Transverse colon (tissue), 4 donors: ENCODE measurements at regions not wholly inside any gene's neighbourhood (a gene's known extent, or its start where the extent isn't known, plus 50 kb on each side); places are given as distances from the start of the nearest gene placed in this dataset.

Experiments
- DNase-seq: peaks from one replicate; pipeline ENCODE4 v3.0.0-alpha.2; 2019
- H3K27ac ChIP-seq, 4 donors: fragments of 200-600 bp; sonication (generic); 2 replicates each; pipeline ENCODE4 v1.5.1; 2016 to 2018; ENCODE audit warnings: inconsistent platforms in 4 of 4
- H3K27me3 ChIP-seq: fragments of 200-600 bp; sonication (generic); 2 replicates; pipeline ENCODE4 v1.5.1; 2017; ENCODE audit warnings: inconsistent platforms
- H3K36me3 ChIP-seq, 4 donors: fragments of 200-600 bp; sonication (generic); 2 replicates each; pipeline ENCODE4 v1.5.1; 2017 to 2019; ENCODE audit warnings: inconsistent platforms in 4 of 4
- H3K4me1 ChIP-seq, 4 donors: fragments of 200-600 bp; sonication (generic); 2 replicates each; pipeline ENCODE4 v1.5.1; 2017 to 2020; ENCODE audit warnings: inconsistent platforms in 4 of 4
- H3K4me3 ChIP-seq, 4 donors: fragments of 200-600 bp; sonication (generic); 1 replicate in 1 of 4; 2 replicates in 3 of 4; pipeline versions ENCODE4 v1.5.1 to v1.6.1; 2017 to 2019; ENCODE audit warnings: inconsistent platforms in 4 of 4
- H3K9me3 ChIP-seq, 2 donors: fragments of 200-600 bp; sonication (generic); 2 replicates each; pipeline ENCODE4 v1.5.1; 2017 to 2019; ENCODE audit warnings: inconsistent platforms in 2 of 2
- EP300 ChIP-seq: sonication (generic); formaldehyde crosslinking; IDR thresholded peaks from one replicate; pipeline ENCODE4 v1.6.1; 2017; ENCODE audit warnings: antibody characterized with exemption, low read depth
- POLR2A ChIP-seq: fragments of 450-650 bp; IDR thresholded peaks from one replicate; pipeline ENCODE4 v1.6.1; 2016; ENCODE audit warnings: antibody characterized with exemption, mild to moderate bottlenecking, moderate library complexity
- POLR2AphosphoS5 ChIP-seq, 3 donors: sonication (generic); formaldehyde crosslinking; IDR thresholded peaks; one replicate each; pipeline ENCODE4 v1.6.1; 2016; ENCODE audit warnings: antibody characterized with exemption in 3 of 3
- WGBS, 2 donors: methylation state at CpG; one replicate each; pipeline ENCODE4 v1.1.5; 2018; ENCODE audit warnings: low coverage in 1 of 2; 5-methylcytosine and 5-hydroxymethylcytosine counted together
- in situ Hi-C, 4 donors: fragments of 200-750 bp; cut with MboI; loops; one replicate each; pipeline versions ENCODE4 v1.15.0 to v1.15.1; 2017; ENCODE audit warnings: low sequenced_read_pairs in 3 of 4, low pct_ligation_motif_present in 1 of 4, low pct_unique_long_range_greater_than_20kb in 1 of 4
- intact Hi-C: fragments of 100-400 bp; cut with DNase I; formaldehyde crosslinking; loops from one replicate; pipeline ENCODE4 v1.15.1; 2023; ENCODE audit warnings: low total_unique reads
- TF ChIP-seq, protein P1 (sequence below), 5 experiments: fragments of 200-600 bp in 3 of 5; fragments of 450-650 bp in 2 of 5; sonication (generic) in 3 of 5; IDR thresholded peaks; 1 replicate in 2 of 5; 2 replicates in 3 of 5; pipeline ENCODE4 v1.5.1; 2016 to 2017; ENCODE audit warnings: antibody characterized with exemption in 5 of 5, inconsistent platforms in 3 of 5, mild to moderate bottlenecking in 2 of 5, moderate library complexity in 1 of 5

DNA sequence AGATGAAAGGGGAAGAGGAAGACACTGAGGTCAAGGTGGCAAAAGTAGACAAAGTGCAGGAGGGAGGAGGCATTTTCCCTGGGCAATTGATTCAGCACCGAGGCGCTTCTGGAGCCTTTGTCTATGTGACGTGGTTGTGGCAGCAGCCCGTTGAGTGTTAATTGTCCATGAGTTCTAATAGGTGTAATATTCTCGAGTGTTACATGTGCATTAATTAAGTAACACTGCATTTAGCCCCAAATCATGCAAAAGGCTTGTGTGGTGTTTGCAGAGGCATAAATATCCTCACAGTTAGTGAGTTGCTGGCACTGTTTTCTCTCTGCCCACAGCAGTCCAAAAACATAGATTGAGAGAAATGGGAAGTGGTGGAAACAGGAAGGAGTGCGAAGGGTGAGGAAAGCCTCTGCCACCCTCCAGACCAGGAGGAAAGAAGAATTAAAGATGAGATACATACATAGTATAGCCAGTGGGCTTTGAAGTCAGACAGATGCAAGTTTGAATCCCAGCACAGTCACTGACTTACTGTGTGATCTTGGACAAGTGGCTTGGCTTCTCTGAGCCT is 361.2 kb downstream of the MN1 start:
- H3K36me3 ChIP-seq = no peaks in the 10 kb centered on the region
- H3K27me3 ChIP-seq = no peaks in the 10 kb centered on the region
- DNase-seq = no peak
- H3K27ac ChIP-seq = no peak overlapping the region
- in situ Hi-C loops = no loop called here
- peaks cover 0 to 9% (median 4%) of the 10 kb centered on the region in 4 donors for H3K4me1 ChIP-seq
- H3K4me3 ChIP-seq = no peak overlapping the region
- WGBS, 2 donors = 48 to 57% methylated on average over 6 of the region's 6 CpGs
- TF ChIP-seq POLR2AphosphoS5 (IDR thresholded peaks at IDR 0.05) = no peak
- TF ChIP-seq EP300 = no peak
- TF ChIP-seq, protein P1, sequence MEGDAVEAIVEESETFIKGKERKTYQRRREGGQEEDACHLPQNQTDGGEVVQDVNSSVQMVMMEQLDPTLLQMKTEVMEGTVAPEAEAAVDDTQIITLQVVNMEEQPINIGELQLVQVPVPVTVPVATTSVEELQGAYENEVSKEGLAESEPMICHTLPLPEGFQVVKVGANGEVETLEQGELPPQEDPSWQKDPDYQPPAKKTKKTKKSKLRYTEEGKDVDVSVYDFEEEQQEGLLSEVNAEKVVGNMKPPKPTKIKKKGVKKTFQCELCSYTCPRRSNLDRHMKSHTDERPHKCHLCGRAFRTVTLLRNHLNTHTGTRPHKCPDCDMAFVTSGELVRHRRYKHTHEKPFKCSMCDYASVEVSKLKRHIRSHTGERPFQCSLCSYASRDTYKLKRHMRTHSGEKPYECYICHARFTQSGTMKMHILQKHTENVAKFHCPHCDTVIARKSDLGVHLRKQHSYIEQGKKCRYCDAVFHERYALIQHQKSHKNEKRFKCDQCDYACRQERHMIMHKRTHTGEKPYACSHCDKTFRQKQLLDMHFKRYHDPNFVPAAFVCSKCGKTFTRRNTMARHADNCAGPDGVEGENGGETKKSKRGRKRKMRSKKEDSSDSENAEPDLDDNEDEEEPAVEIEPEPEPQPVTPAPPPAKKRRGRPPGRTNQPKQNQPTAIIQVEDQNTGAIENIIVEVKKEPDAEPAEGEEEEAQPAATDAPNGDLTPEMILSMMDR (IDR thresholded peaks at IDR 0.05) = no peak
- no peak for TF ChIP-seq POLR2A
- intact Hi-C loops = no loop called here
- H3K9me3 ChIP-seq = no peaks in the 10 kb centered on the region

DNA sequence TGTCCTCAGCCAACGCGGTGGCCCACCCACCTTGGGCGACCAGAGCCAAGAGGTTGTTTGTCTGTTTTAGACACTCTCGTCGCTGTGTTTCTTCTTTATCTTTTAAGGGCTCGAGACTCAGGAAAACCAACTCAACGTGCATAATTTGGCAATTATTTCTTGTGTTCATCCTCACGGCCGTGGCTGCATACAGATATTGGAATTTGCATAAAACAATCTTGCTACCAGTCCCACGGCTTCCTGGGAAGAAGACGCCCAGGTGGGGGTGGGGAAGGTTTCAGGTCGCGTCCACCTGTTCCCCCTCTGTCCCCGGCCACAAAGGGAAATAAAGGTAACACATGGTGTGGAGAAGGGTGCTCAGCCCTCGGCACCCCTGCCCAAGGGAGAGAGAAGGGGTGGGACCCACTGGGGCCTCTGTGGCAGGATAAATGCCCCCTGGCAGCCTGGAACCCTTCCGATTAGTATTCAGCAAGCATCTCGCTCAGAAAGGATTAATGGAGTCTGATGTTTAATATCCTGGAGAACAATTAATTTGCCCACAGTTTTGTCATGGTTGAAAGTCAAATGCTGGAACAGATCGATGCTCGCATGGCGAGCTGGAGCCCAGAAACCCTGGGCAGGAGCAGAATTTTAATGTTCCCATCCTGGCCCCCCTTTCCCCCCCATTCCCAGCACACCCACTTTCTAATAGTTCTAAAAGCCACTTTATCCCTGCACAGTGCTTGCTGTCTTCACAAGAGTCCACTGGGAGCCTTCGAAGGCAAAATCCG is 359.7 kb downstream of the MN1 start:
- in situ Hi-C loops = no loop called here
- no peaks in the 10 kb centered on the region for H3K9me3 ChIP-seq
- H3K27me3 ChIP-seq = no peaks in the 10 kb centered on the region
- no peak overlapping the region for H3K27ac ChIP-seq
- no peaks in the 10 kb centered on the region for H3K36me3 ChIP-seq
- peaks cover 0 to 9% (median 4%) of the 10 kb centered on the region in 4 donors for H3K4me1 ChIP-seq
- no peak overlapping the region for H3K4me3 ChIP-seq
- intact Hi-C loops = no loop called here
- no peak for DNase-seq
- 76 to 80% methylated on average over 12 to 22 of the region's 22 CpGs for WGBS, 2 donors
- TF ChIP-seq, protein P1 (IDR thresholded peaks at IDR 0.05) = no peak
- TF ChIP-seq POLR2A (no peak), POLR2AphosphoS5 (IDR thresholded peaks at IDR 0.05) (no peak), EP300 (no peak)

DNA sequence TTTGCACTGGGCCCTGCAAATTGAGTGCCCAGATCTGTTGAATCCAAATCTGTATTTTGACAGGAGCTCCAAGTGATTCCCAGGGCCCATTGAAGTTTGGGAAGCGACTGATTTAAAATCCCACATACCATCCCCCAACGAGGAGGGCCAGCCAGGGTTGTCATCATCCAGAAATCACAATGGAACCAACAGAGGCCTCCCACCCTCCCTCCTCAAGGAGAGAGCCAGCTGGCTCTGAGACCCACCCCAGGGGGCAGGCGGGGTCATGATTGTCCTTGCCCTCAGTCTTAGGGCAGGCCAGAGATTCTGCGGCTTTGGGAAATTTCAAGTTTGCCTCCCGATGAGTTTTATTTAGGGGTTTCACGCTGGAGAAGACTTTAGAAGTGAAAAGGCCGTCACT is 358.2 kb downstream of the MN1 start:
- intact Hi-C loops = no loop called here
- 79 to 100% methylated on average over 2 to 7 of the region's 7 CpGs for WGBS, 2 donors
- Histone ChIP-seq H3K9me3 (no peaks in the 10 kb centered on the region), H3K27me3 (no peaks in the 10 kb centered on the region), H3K36me3 (no peaks in the 10 kb centered on the region), H3K27ac (no peak overlapping the region), H3K4me3 (no peak overlapping the region), H3K4me1 (peaks cover 0 to 6% (median 2%) of the 10 kb centered on the region in 4 donors)
- no peak for DNase-seq
- in situ Hi-C loops = no loop called here
- no peak for TF ChIP-seq POLR2AphosphoS5 (IDR thresholded peaks at IDR 0.05)
- TF ChIP-seq POLR2A = no peak
- TF ChIP-seq EP300 = no peak
- TF ChIP-seq, protein P1 (IDR thresholded peaks at IDR 0.05) = no peak

DNA sequence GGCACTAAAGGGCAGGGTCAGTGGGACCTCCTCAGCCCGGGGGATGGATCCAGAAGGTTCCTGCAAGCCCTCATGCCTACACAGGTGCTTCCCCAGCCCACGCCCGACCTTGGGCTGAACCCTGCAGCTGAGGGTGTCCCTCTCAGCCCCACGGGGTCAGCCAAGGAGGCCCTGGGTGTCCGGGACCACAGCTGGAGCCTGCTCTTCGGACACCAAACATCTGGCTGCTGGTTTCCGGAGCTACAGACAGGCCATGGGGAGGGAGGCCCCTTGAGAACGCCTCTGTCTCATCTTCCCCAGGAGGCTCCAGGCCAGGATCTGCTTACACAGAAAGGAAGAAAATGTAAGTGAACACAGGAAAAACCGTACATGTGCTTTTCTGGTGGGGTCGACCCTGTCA is 355.7 kb downstream of the MN1 start:
- no peaks in the 10 kb centered on the region for H3K4me1 ChIP-seq
- WGBS, 2 donors = 70% methylated on average over 10 of the region's 10 CpGs; no CpG with 5 or more reads in 1 of the 2 donors
- in situ Hi-C loops = no loop called here
- TF ChIP-seq, protein P1 (IDR thresholded peaks at IDR 0.05) = no peak
- TF ChIP-seq POLR2AphosphoS5 (IDR thresholded peaks at IDR 0.05) = peak in 1 of 3 donors; percentile 51
- H3K36me3 ChIP-seq = no peaks in the 10 kb centered on the region
- no peak overlapping the region for H3K27ac ChIP-seq
- no peak overlapping the region for H3K4me3 ChIP-seq
- no peaks in the 10 kb centered on the region for H3K9me3 ChIP-seq
- no peaks in the 10 kb centered on the region for H3K27me3 ChIP-seq
- intact Hi-C loops = no loop called here
- no peak for DNase-seq
